DOHH2 (cell line): ENCODE measurements at regions not wholly inside any gene's neighbourhood (a gene's known extent, or its start where the extent isn't known, plus 50 kb on each side); places are given as distances from the start of the nearest gene placed in this dataset.

Experiments used
- H3F3A ChIP-seq: fragments of 200-600 bp; sonication (generic), shearing (Covaris generic); 2 replicates; pipeline ENCODE4 v1.6.0; 2016; ENCODE audit warnings: antibody characterized with exemption, mild to moderate bottlenecking; ENCODE audit not compliant: control insufficient read depth, insufficient read depth
- H3K27ac ChIP-seq: fragments of 200-600 bp; sonication (generic); 2 replicates; pipeline ENCODE4 v1.5.1; 2014; ENCODE audit warnings: low read depth, mild to moderate bottlenecking, low read length, moderate library complexity
- H3K27me3 ChIP-seq: fragments of 200-600 bp; sonication (generic); 2 replicates; pipeline ENCODE4 v1.6.1; 2014; ENCODE audit warnings: mild to moderate bottlenecking, low read length, mixed read lengths; ENCODE audit not compliant: control insufficient read depth
- H3K36me3 ChIP-seq: fragments of 200-600 bp; sonication (generic); 2 replicates; pipeline ENCODE4 v1.6.1; 2014; ENCODE audit warnings: mild to moderate bottlenecking, low read length, moderate library complexity, mixed read lengths; ENCODE audit not compliant: control insufficient read depth
- H3K4me1 ChIP-seq: fragments of 200-600 bp; sonication (generic); 2 replicates; pipeline ENCODE4 v1.6.1; 2014; ENCODE audit warnings: mild to moderate bottlenecking, low read length, mixed read lengths; ENCODE audit not compliant: control insufficient read depth
- H3K4me2 ChIP-seq: fragments of 200-600 bp; sonication (generic); 2 replicates; pipeline ENCODE4 v1.6.0; 2014; ENCODE audit warnings: mild to moderate bottlenecking, low read length, moderate library complexity
- H3K4me3 ChIP-seq: fragments of 200-600 bp; sonication (generic); 2 replicates; pipeline ENCODE4 v1.5.1; 2014; ENCODE audit warnings: mild to moderate bottlenecking, low read length, mixed read lengths
- H3K79me2 ChIP-seq: fragments of 200-600 bp; sonication (generic); 2 replicates; pipeline ENCODE4 v1.6.1; 2014; ENCODE audit warnings: mild to moderate bottlenecking, low read length, mixed read lengths; ENCODE audit not compliant: control insufficient read depth
- H3K9me2 ChIP-seq: fragments of 200-600 bp; sonication (generic); replicated peaks from 2 replicates; pipeline ENCODE4 v1.6.1; 2014; ENCODE audit warnings: mild to moderate bottlenecking, low read length, mixed read lengths; ENCODE audit not compliant: control insufficient read depth
- H3K9me3 ChIP-seq: fragments of 200-600 bp; sonication (generic); 2 replicates; pipeline ENCODE4 v1.6.1; 2014; ENCODE audit warnings: antibody characterized with exemption, low read length, mixed read lengths; ENCODE audit not compliant: control insufficient read depth, insufficient read depth
- H4K20me1 ChIP-seq: fragments of 200-600 bp; sonication (generic); 2 replicates; pipeline ENCODE4 v1.6.0; 2014; ENCODE audit warnings: low read depth, mild to moderate bottlenecking, antibody characterized with exemption, low read length, moderate library complexity; ENCODE audit not compliant: control insufficient read depth, insufficient read depth
- EZH2phosphoT487 ChIP-seq: fragments of 200-600 bp; sonication (generic); IDR thresholded peaks from 2 replicates; pipeline ENCODE4 v1.6.1; 2017; ENCODE audit warnings: borderline replicate concordance, mild to moderate bottlenecking, antibody characterized with exemption, low read length, moderate library complexity, mixed read lengths
- TF ChIP-seq, protein P1 (sequence below): fragments of 200-600 bp; sonication (generic); IDR thresholded peaks from one replicate; pipeline ENCODE4 v1.5.1; 2014; ENCODE audit warnings: antibody characterized with exemption, mild to moderate bottlenecking, low read depth, low read length; ENCODE audit not compliant: poor library complexity, severe bottlenecking

GRCh38 chr10:46226232-46226631, 60.6 kb upstream of the ANTXRL start:
- Histone ChIP-seq H3K27ac (no peak overlapping the region), H3K4me1 (no peaks in the 10 kb centered on the region), H3K36me3 (peaks cover 3% of the 10 kb centered on the region; the same call in 1 of the 2 replicates), H3K27me3 (no peaks in the 10 kb centered on the region), H3F3A (peaks cover 4% of the 10 kb centered on the region; the same call in 1 of the 2 replicates), H3K9me2 (no peaks in the 10 kb centered on the region), H3K9me3 (no peaks in the 10 kb centered on the region; the same call in 1 of the 2 replicates), H3K4me3 (no peak overlapping the region), H4K20me1 (peaks cover 5% of the 10 kb centered on the region; the same call in 1 of the 2 replicates), H3K79me2 (no peaks in the 10 kb centered on the region), H3K4me2 (no peak overlapping the region)
- no peak for TF ChIP-seq EZH2phosphoT487
- TF ChIP-seq, protein P1, sequence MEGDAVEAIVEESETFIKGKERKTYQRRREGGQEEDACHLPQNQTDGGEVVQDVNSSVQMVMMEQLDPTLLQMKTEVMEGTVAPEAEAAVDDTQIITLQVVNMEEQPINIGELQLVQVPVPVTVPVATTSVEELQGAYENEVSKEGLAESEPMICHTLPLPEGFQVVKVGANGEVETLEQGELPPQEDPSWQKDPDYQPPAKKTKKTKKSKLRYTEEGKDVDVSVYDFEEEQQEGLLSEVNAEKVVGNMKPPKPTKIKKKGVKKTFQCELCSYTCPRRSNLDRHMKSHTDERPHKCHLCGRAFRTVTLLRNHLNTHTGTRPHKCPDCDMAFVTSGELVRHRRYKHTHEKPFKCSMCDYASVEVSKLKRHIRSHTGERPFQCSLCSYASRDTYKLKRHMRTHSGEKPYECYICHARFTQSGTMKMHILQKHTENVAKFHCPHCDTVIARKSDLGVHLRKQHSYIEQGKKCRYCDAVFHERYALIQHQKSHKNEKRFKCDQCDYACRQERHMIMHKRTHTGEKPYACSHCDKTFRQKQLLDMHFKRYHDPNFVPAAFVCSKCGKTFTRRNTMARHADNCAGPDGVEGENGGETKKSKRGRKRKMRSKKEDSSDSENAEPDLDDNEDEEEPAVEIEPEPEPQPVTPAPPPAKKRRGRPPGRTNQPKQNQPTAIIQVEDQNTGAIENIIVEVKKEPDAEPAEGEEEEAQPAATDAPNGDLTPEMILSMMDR = no peak

- Histone ChIP-seq H3K4me3 (no peak overlapping the region), H3K36me3 (peaks cover 3% of the 10 kb centered on the region; the same call in 1 of the 2 replicates), H3K4me2 (no peak overlapping the region), H3K79me2 (no peaks in the 10 kb centered on the region), H3K9me2 (no peaks in the 10 kb centered on the region), H3K9me3 (no peaks in the 10 kb centered on the region; the same call in 1 of the 2 replicates), H3F3A (peaks cover 4% of the 10 kb centered on the region; the same call in 1 of the 2 replicates), H3K4me1 (no peaks in the 10 kb centered on the region), H3K27ac (no peak overlapping the region), H3K27me3 (no peaks in the 10 kb centered on the region), H4K20me1 (peaks cover 5% of the 10 kb centered on the region; the same call in 1 of the 2 replicates)
- TF ChIP-seq, protein P1 = no peak
- no peak for TF ChIP-seq EZH2phosphoT487
These were observed 59.8 kb upstream of the ANTXRL start for GRCh38 chr10:46226900-46227558.

DNA sequence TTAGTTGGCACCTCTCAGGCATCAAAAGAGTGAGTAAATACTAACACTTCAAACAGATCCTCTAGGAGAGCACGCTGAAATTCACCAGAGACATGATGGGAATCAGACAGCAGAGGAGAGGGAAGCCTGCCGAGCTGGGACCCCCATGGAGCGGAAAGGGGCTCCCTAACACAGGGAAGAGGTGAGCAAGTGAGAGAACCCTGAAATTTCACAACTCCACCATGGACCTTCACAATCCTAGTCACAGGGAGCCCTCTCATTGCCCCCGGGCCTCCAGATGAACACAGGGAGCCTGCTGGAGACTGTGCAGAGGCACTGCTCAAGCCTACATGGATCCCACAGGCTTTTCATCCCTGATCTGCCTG, 59.2 kb upstream of the ANTXRL start:
- Histone ChIP-seq H3K9me2 (no peaks in the 10 kb centered on the region), H3K36me3 (peaks cover 3% of the 10 kb centered on the region; the same call in 1 of the 2 replicates), H3F3A (peaks cover 4% of the 10 kb centered on the region; the same call in 1 of the 2 replicates), H4K20me1 (peaks cover 5% of the 10 kb centered on the region; the same call in 1 of the 2 replicates), H3K4me2 (no peak overlapping the region), H3K4me1 (no peaks in the 10 kb centered on the region), H3K79me2 (no peaks in the 10 kb centered on the region), H3K4me3 (no peak overlapping the region), H3K27me3 (no peaks in the 10 kb centered on the region), H3K27ac (no peak overlapping the region), H3K9me3 (no peaks in the 10 kb centered on the region; the same call in 1 of the 2 replicates)
- TF ChIP-seq EZH2phosphoT487 = no peak
- TF ChIP-seq, protein P1 = no peak
